GM18517 (cell line): ENCODE measurements at regions not wholly inside any gene's neighbourhood (a gene's known extent, or its start where the extent isn't known, plus 50 kb on each side); places are given as distances from the start of the nearest gene placed in this dataset.
"Not testable (repeated sequence)": the region's sequence is repeated elsewhere in the genome, so short reads cannot be mapped to it uniquely, and the experiment has no call there.

Experiments
- ATAC-seq: cut with Tn5 transposase; IDR thresholded peaks from one replicate; pipeline ENCODE4 v1.9.1; 2021; ENCODE audit warnings: mild to moderate bottlenecking, moderate library complexity; ENCODE audit not compliant: unreplicated experiment

DNA sequence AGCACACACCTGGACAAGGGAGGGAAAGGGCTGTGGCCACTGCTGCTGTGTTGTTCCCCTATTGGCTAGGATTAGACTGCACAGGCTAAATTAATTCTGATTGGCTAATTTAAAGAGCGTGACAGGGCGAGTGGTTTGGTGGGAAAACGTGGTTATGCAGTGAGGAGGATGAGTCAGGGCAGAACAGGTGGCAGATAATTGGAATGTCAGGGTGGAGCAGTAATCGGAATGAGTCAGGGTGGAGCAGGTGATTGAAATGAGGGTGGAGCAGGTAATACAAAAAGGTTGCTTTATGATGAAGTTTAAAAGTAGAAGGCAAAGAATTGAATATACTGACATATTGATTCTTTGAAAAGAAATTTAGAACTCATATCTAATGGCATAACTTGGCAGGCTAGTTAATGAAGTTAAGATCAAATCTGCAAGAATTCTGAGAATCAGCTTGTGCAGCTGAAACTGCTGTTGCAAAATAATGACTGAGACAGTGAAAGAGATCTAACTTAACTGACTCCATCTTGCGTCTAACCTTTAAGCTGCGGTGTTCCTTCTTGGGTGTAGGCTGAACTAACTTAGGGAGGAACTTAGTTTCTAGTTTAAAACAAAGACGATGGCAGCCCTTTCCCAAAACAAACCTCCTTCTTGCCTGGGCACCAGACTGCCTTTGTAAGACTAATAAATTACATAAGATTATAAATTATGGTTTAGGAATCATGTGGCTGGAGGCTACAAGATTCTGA, 174.3 kb downstream of the UTP18 start:
- no peak for ATAC-seq

DNA sequence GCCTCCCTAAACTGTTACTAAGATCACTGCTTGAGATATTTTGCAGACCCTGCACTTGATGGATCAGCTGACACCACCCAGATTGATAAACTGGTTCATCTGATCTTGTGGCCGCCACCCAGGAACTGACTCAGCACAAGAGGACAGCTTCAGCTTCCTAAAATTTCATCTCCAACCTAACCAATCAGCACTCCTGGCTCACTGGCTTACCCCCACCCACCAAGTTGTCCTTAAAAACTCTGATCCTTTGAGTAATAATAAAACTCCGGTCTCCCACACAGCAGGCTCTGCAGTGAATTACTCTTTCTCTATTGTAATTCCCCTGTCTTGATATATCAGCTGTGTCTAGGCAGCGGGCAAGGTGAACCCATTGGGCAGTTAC, 174.8 kb downstream of the UTP18 start:
- ATAC-seq: no peak

DNA sequence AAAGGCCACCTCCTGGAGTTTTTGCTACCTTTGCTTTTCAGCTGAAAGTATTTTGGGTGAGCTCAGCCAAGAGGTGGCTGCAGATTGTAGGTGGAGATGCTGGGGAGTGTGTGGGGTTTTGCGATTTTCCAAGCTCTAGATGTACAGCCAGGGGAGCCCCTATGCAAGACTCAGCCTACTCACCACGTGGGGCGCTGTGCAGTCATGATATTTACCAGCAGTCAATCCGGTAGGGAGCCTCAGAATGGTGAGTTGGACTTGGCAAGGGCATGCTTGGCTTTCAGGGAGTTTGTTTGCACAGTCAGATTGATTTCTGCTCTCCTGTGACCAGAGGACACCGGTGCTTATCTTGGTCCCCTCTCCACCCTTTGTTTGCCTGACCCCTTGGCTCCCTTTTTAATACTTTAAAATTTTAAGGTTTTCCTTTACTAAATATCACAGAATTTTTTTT, 175.3 kb downstream of the UTP18 start:
- ATAC-seq: no peak

- ATAC-seq: no peak
Observed at GRCh38 chr17:51439395-51440229, 179.3 kb downstream of the UTP18 start.

- no peak for ATAC-seq
Observed at GRCh38 chr17:51441431-51441830, 181.1 kb downstream of the UTP18 start.

DNA sequence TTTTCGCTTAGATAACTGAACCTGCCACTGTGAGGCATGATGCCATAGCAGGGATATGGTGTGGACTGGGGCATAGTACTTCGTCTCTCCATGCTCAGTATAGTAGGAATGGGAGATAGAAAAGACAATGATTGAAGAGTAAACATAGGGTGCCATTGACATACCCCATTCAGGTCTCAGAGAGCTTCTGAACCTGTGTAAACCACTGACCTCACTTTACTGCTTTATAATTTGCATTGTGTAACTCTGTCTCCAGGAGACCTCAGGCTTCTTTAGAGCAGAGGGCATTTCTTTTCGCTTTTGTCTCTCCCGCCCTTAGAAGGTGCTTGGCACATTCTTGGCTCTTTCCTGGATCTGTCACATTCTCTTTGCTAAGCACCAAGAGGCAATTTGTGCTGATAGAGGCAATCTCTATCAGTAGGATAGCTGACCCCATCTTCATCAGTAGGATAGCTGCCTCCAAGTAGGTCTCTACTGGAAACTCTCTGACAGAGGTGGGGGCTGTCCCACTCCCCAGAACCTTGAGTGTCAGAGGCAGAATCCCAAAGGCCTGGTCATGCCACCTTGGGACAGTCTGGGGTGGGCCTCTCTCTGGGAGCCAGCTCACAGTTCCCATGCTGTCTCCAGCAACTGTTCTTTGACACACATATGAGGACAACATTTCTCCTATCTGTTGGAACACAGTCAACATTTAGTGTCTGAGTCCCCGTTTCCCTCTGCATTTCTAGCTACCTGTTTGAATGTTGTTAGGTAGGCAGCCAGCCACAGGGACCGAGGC, 181.9 kb downstream of the UTP18 start:
- no peak for ATAC-seq

DNA sequence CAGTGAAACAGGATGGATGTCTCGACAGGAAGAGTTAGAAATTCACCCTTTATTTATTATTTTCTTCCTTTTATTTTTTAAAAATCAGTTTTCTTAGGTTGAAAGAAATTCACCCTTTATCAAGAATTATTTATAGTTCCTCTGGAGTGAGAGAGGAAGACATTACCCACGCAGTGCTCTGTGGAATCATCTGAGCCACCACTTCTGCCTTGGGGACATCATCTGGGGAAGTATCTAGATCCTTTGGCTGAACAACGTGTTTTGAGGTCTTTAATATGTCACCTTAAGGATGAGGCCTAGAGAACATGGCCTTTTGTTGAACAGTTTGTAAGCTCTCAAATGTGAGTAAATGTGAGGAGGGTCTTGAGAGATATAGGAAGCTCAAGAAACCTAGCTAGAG, 183.3 kb downstream of the UTP18 start:
- ATAC-seq: no peak

DNA sequence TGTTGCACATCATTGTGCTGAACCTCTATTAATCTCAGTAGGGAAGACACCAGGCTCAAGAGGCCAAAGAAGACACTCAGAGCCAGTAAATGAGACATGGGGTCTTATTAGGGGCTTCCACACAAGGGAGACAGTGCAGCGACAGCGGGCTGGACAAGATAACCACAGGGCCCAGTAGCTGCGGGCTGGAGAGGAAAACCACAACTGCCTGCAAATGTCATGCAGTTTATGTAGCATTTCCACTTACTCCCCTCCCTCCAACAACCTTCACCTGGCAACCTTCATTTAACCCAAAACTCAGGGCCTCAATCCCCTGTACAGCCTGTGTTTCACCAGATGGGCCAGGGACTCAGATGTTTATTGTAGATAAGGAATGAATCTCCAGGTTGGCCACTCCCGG, 185.6 kb downstream of the UTP18 start:
- ATAC-seq: no peak

- no peak for ATAC-seq
Observed at GRCh38 chr17:51454456-51454978, 194.2 kb downstream of the UTP18 start.

- no peak for ATAC-seq
Observed at GRCh38 chr17:51455211-51455610, 194.9 kb downstream of the UTP18 start.

DNA sequence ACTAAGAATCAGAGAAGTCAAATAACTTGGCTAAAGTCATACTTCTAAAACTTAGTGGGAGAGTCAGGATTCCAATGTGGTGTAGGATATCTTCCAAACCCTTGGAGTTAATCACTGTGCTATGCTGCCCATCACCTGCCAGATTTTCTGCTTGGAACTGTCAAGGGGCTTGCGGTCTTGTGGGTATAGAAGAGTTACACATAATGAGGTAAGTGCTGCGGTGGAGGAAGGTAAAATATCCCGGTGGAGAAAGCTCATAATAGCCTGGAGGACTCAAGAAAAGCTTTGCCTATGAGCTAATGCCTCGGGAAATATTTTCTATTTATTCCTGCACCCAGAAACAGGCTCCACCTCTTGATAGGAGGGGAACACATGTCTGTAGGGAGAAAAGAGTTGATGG, 195.6 kb downstream of the UTP18 start:
- no peak for ATAC-seq

- no peak for ATAC-seq
Observed at GRCh38 chr17:51456942-51457341, 196.6 kb downstream of the UTP18 start.

DNA sequence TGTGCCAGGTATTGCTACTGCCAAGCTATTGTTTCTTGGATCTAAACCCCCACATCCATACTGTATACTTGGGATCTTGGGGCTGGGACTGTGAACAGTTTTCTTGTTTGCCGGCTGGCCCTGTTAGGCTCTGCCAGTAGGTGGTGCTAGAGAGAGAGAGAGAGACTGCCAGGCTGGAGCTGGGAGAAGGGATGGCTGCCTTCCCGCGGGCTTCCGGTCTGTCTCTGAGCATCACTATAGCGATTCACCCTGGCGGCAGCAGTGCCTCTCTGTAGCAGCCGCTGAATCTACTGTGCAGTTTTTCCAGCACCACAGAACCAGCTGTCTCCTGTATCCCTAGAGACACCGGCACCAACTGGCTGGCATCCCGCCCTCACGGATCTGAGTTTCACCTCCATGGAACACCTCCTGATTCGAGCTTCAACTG, 201.2 kb downstream of the UTP18 start:
- peak; percentile 66 for ATAC-seq

DNA sequence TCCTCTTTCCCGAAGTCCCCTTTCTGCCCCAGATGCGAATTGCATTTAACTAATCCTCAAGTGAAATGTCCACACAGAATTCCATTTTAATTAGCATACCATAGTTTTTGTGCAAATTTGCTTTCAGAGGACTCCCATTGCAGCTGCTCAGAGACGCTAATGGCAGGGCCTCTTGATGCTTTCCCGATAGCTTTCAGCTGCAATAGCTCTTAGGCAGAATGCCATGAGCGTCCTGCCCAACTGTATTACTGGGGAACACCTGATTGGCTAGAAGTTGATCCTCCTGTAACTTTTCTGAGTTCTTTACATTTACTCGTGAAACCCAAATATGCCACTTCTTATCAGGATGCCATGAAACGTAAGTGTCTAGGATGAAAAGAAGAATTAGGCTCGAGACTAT, 203.0 kb downstream of the UTP18 start:
- ATAC-seq: no peak

DNA sequence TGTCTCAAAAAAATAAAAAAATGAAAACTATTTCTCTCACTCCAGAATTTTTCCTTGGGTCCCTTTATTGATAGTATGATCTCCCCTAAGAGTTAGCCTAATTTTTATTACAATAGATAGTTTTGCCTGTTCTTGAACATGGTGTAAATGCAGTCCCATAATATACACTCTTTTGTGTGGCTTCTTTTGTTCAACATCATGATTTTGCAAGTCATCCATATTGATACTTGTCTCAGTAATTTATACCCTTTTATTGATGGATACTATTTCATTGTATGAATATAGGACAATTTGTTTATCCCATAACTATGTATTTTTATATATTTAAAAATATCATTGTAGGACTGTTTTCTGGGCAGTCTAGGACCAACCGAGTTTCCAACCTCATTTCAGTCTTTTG, 207.0 kb downstream of the UTP18 start:
- no peak for ATAC-seq

DNA sequence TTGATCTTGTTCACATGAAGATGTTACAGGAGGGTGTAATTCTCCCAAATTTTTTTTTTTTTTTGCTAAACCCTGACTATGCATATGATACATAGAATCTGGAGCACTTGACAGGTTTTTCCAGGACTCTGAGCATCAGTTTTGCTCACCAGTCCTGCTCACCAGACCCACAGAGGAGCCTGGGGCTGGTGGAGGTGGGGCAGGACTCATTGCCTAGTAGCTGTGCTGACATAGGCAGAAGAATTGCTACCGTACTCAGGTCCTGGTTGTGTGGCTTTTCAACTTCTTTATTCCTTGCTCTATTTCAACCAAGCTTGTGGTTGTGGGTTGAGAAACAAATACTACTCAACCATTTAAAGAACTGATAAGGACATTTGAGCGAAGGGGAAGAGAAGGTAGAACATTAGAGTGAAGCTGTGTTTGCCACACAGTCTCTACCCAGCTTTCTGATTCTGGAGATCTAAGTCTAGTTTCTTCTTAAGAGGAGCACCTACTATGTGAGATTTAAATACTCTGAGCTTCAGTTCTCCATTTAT, 212.4 kb downstream of the UTP18 start:
- no peak for ATAC-seq

- no peak for ATAC-seq
Observed at GRCh38 chr17:51474764-51475163, 214.4 kb downstream of the UTP18 start.

DNA sequence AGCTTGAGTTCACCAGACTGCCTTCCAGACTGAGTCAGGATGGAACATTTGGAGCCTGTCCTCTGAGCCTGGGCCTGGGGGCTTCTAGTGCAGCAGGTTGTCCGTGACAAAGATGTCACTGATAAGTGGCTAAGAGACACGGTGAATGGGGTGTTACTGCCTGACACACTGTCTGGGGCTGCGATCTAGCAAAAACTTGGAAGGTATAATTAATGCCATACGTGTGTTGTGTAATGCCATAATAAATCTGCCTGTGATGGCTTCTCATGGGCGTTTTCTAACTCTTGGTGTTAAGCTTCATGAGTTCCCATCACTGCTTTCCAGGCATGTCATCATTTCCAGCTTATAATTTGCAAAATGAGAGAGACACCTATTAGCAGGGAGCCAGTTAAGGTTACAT, 215.4 kb downstream of the UTP18 start:
- no peak for ATAC-seq

DNA sequence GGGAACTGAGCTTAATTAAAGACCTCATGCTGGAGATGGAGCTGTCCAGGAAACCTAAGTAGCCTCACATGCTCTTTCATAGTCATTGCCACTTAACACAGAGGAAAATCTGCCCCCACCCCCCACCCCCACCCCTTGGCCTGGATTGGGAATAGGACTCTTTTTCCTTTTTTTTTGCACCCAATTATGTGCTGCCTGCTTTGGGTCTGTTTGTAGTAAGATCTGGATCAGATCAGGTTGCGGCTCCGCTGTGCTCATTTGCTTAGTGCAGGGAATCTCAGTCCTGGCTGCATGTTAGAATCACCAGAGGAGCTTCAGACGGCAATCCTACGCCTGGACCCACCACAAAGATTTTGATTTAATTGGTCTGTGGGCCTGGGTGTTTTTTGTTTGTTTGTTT, 219.0 kb downstream of the UTP18 start:
- ATAC-seq: no peak

GRCh38 chr17:51481370-51481769, 221.0 kb downstream of the UTP18 start:
- ATAC-seq: no peak

- ATAC-seq: not testable (repeated sequence)
Observed at GRCh38 chr17:51482248-51482647, 221.9 kb downstream of the UTP18 start.
